ENCODE measurements at regions not wholly inside any gene's neighbourhood (a gene's known extent, or its start where the extent isn't known, plus 50 kb on each side); places are given as distances from the start of the nearest gene placed in this dataset.
"Not testable (repeated sequence)": the region's sequence is repeated elsewhere in the genome, so short reads cannot be mapped to it uniquely, and the experiment has no call there.

DNA sequence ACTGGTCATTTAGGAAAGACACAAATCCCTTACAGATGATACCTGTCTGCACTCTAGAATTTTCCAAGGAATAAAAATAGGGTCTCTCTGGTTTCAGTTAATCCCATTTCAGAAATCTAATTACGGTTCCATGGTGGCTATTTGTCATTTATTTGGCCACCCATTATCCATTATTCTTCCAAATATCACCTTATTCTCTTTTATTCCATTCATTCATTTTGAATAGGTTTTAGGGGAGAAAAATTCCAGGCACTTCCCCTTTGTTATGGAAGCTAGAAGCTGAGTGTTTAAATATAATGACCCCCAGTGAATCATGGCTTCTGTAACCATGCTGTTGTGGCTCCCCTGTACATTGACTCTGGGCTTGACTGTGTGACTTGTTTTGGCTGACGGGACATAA is 420.8 kb upstream of the DPH6 start:
- no peak for DNase-seq
- BruUV-seq (replicated peaks) = no TSS peak
- CTCF ChIA-PET = no interaction called here
- Mint-ChIP-seq H3K27me3 (ENCODE audit: unreplicated experiment) (no peaks in the 10 kb centered on the region), H3K27ac (ENCODE audit: unreplicated experiment) (no peak overlapping the region), H3K4me3 (ENCODE audit: low read depth, unreplicated experiment) (no peak overlapping the region), H3K36me3 (ENCODE audit: insufficient read depth, unreplicated experiment) (no peaks in the 10 kb centered on the region), H3K9me3 (ENCODE audit: low read depth, unreplicated experiment) (no peaks in the 10 kb centered on the region), H3K4me1 (ENCODE audit: low read depth, unreplicated experiment) (no peaks in the 10 kb centered on the region)
- intact Hi-C loops (cut with micrococcal nuclease; ENCODE audit: unreplicated experiment) = no loop called here
- TF ChIP-seq CTCF (IDR thresholded peaks at IDR 0.05; ENCODE audit: unreplicated experiment) = no peak

GRCh38 chr15:35967968-35968367 is 422.0 kb upstream of the DPH6 start:
- intact Hi-C loops (cut with micrococcal nuclease; ENCODE audit: unreplicated experiment); H3K36me3 Mint-ChIP-seq (ENCODE audit: insufficient read depth, unreplicated experiment); DNase-seq; BruUV-seq (replicated peaks); H3K4me1 Mint-ChIP-seq (ENCODE audit: low read depth, unreplicated experiment); H3K27ac Mint-ChIP-seq (ENCODE audit: unreplicated experiment); H3K9me3 Mint-ChIP-seq (ENCODE audit: low read depth, unreplicated experiment); H3K27me3 Mint-ChIP-seq (ENCODE audit: unreplicated experiment); CTCF ChIA-PET; H3K4me3 Mint-ChIP-seq (ENCODE audit: low read depth, unreplicated experiment): not testable (repeated sequence)

DNA sequence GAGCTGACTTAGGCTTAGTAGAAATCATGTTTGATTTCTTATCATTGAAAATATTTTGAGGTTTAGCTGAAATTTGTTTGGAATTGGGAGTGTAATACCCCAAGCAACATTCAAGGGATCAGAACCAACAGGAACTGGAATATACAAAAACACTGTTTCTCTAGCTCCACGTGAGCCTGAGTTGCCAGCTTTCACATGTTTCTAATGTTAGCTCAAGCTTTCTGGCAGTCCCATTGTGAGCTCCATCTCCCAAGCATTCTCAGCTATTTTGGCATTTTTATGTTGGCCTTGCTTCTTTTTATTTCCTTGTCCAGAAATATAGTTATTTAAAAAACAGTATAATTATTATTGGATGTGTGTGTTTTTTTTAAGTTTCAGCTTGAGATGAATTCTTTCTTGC is 427.1 kb upstream of the DPH6 start:
- H3K27ac Mint-ChIP-seq (ENCODE audit: unreplicated experiment) = no peak overlapping the region
- no peak for TF ChIP-seq CTCF (IDR thresholded peaks at IDR 0.05; ENCODE audit: unreplicated experiment)
- H3K36me3 Mint-ChIP-seq (ENCODE audit: insufficient read depth, unreplicated experiment) = no peaks in the 10 kb centered on the region
- no TSS peak for BruUV-seq (replicated peaks)
- intact Hi-C loops (cut with micrococcal nuclease; ENCODE audit: unreplicated experiment) = no loop called here
- H3K4me3 Mint-ChIP-seq (ENCODE audit: low read depth, unreplicated experiment) = no peak overlapping the region
- H3K27me3 Mint-ChIP-seq (ENCODE audit: unreplicated experiment) = no peaks in the 10 kb centered on the region
- no peaks in the 10 kb centered on the region for H3K4me1 Mint-ChIP-seq (ENCODE audit: low read depth, unreplicated experiment)
- DNase-seq = no peak
- CTCF ChIA-PET = interaction anchor here (0.6 kb wide), 1 partner anchor 34 kb away, joined by 3 read pairs; no protein-coding TSS in a partner anchor
- no peaks in the 10 kb centered on the region for H3K9me3 Mint-ChIP-seq (ENCODE audit: low read depth, unreplicated experiment)

DNA sequence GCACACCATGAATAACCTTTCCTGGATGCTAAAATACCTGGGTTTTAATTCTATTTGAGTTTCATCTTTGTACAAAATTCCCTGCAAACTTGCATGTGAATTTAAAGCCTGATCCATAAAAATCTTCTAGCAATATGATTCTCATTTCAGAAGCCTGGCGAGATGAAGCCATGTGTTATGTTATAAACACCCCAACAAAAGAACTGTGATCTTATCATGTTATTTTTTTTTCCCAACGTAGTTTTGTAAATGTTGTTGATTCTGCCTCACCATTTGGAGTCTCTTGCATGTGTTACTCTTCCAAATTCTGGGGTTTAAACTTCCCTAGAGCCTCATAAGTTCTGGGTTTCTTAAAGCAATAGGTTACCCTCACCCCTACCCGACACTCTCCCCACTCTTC is 428.1 kb upstream of the DPH6 start:
- CTCF ChIA-PET = no interaction called here

DNA sequence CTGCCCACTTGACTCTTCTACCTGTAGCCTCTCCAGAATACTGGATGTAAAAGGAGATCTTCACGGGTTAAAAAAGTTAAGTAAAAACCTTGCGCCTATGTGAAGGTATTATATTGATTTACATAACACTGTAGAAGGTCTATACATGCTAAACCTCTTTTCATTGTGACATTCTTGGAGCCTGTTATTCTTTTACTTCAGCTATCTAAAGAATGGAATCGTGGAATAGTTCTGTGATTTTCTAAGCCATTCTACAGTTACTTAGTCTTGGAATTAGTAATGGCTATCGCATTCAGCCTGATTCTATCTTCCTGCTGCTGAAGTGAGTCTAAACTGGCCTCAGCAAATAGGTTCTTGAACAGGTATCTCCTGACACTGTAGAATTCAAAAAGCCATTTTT is 430.0 kb upstream of the DPH6 start:
- intact Hi-C loops (cut with micrococcal nuclease; ENCODE audit: unreplicated experiment) = no loop called here
- Mint-ChIP-seq H3K9me3 (ENCODE audit: low read depth, unreplicated experiment) (no peaks in the 10 kb centered on the region), H3K27ac (ENCODE audit: unreplicated experiment) (no peak overlapping the region), H3K27me3 (ENCODE audit: unreplicated experiment) (no peaks in the 10 kb centered on the region), H3K4me3 (ENCODE audit: low read depth, unreplicated experiment) (no peak overlapping the region), H3K36me3 (ENCODE audit: insufficient read depth, unreplicated experiment) (no peaks in the 10 kb centered on the region), H3K4me1 (ENCODE audit: low read depth, unreplicated experiment) (no peaks in the 10 kb centered on the region)
- CTCF ChIA-PET = no interaction called here
- no TSS peak for BruUV-seq (replicated peaks)
- no peak for TF ChIP-seq CTCF (IDR thresholded peaks at IDR 0.05; ENCODE audit: unreplicated experiment)
- no peak for DNase-seq

More for the DNA sequence above, 428.1 kb upstream of the DPH6 start:
- Mint-ChIP-seq H3K36me3 (ENCODE audit: insufficient read depth, unreplicated experiment) (no peaks in the 10 kb centered on the region), H3K27ac (ENCODE audit: unreplicated experiment) (no peak overlapping the region), H3K27me3 (ENCODE audit: unreplicated experiment) (no peaks in the 10 kb centered on the region), H3K9me3 (ENCODE audit: low read depth, unreplicated experiment) (no peaks in the 10 kb centered on the region), H3K4me3 (ENCODE audit: low read depth, unreplicated experiment) (no peak overlapping the region), H3K4me1 (ENCODE audit: low read depth, unreplicated experiment) (no peaks in the 10 kb centered on the region)
- DNase-seq = no peak
- TF ChIP-seq CTCF (IDR thresholded peaks at IDR 0.05; ENCODE audit: unreplicated experiment) = no peak
- BruUV-seq (replicated peaks) = no TSS peak
- intact Hi-C loops (cut with micrococcal nuclease; ENCODE audit: unreplicated experiment) = no loop called here

Data from Calu3 (cell line).